Progenitor cell of endocrine pancreas (in vitro differentiated cells): ENCODE measurements at regions not wholly inside any gene's neighbourhood (a gene's known extent, or its start where the extent isn't known, plus 50 kb on each side); places are given as distances from the start of the nearest gene placed in this dataset.

Experiments used
- DNase-seq: peaks from one replicate; pipeline ENCODE4 v3.0.0; 2021; ENCODE audit warnings: low spot score; ENCODE audit not compliant: unreplicated experiment
- H3K27ac Mint-ChIP-seq: 2 replicates; pipeline ENCODE4 v1.8.0; 2021; ENCODE audit warnings: mild to moderate bottlenecking, moderate library complexity, mixed read lengths
- H3K27me3 Mint-ChIP-seq: 2 replicates; pipeline ENCODE4 v1.8.0; 2021; ENCODE audit warnings: mixed read lengths
- H3K36me3 Mint-ChIP-seq: 2 replicates; pipeline ENCODE4 v1.8.0; 2022; ENCODE audit warnings: mixed read lengths; ENCODE audit not compliant: insufficient read depth
- H3K4me1 Mint-ChIP-seq: 2 replicates; pipeline ENCODE4 v1.8.0; 2021; ENCODE audit warnings: low read depth, mixed read lengths
- H3K4me3 Mint-ChIP-seq: 2 replicates; pipeline ENCODE4 v1.8.0; 2021; ENCODE audit warnings: low read depth, mild to moderate bottlenecking, moderate library complexity, mixed read lengths
- H3K9me3 Mint-ChIP-seq: 2 replicates; pipeline ENCODE4 v1.8.0; 2021; ENCODE audit warnings: low read depth, mixed read lengths
- TF ChIP-seq, protein P1 (sequence below): fragments of 200-600 bp; sonication (generic); IDR thresholded peaks from one replicate; pipeline ENCODE4 v1.5.0; 2021; ENCODE audit warnings: antibody characterized with exemption, mild to moderate bottlenecking; ENCODE audit not compliant: unreplicated experiment

DNA sequence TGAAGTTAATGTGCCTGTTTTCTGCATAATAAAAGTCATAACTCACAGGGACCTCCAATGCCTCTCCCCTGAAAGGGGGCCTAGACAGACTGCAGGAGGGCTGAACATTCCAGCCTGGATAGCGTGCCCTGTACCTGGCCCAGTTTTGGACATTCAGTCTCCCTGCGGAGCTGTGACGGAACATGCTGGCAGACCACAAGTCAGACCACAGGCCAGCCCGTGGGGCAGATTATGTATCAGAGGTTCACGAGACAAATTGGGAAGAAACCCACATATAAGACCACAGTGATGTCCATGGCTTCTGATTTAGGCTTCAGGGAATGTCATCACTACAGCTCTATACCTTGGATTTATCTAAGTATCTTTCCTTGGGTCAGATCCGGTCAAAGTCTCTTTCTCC lies 151.5 kb upstream of the POU3F1 start:
- Mint-ChIP-seq H3K4me1 (no peaks in the 10 kb centered on the region), H3K36me3 (no peaks in the 10 kb centered on the region), H3K4me3 (no peak overlapping the region), H3K9me3 (peaks cover 3% of the 10 kb centered on the region), H3K27me3 (peaks cover 24% of the 10 kb centered on the region), H3K27ac (no peak overlapping the region)
- DNase-seq: no peak
- TF ChIP-seq, protein P1, sequence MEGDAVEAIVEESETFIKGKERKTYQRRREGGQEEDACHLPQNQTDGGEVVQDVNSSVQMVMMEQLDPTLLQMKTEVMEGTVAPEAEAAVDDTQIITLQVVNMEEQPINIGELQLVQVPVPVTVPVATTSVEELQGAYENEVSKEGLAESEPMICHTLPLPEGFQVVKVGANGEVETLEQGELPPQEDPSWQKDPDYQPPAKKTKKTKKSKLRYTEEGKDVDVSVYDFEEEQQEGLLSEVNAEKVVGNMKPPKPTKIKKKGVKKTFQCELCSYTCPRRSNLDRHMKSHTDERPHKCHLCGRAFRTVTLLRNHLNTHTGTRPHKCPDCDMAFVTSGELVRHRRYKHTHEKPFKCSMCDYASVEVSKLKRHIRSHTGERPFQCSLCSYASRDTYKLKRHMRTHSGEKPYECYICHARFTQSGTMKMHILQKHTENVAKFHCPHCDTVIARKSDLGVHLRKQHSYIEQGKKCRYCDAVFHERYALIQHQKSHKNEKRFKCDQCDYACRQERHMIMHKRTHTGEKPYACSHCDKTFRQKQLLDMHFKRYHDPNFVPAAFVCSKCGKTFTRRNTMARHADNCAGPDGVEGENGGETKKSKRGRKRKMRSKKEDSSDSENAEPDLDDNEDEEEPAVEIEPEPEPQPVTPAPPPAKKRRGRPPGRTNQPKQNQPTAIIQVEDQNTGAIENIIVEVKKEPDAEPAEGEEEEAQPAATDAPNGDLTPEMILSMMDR: no peak

DNA sequence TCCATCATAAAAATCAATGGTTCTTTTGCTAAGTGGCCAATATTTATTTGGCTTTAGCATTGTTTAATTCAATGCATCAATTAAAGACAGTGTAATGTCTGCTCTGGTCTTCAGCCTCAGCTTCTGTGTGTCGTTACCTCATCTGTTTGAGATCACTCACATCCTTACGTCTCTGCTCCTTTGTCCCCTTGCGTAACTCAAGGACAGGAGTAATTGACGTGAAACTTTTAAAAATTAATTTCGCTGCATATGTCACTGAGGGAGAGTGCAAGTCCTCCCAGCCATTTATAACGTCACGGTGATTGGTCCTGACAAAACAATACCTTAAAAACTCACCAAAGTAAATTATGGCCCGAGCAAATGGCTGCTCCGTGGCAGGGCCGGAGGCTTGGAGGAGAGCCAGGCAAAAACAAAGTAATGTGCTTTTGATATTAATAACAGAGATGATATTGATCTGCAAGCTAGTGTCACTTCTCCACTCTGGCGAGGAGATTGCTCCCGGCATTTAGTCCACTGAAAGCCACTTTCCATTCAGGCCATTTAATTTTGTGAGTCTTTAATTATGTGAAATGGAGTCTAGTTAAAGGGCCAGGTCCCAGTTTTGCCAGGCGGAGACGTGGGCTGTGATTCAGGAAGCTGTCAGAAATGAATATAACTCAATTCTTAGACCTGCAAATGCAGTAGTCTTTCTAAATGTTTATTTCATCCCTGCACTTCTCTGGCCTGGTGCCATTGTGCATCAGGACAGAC lies 150.9 kb upstream of the POU3F1 start:
- DNase-seq: no peak
- Mint-ChIP-seq H3K4me3 (no peak overlapping the region), H3K9me3 (peaks cover 3% of the 10 kb centered on the region), H3K27me3 (peaks cover 30% of the 10 kb centered on the region), H3K36me3 (no peaks in the 10 kb centered on the region), H3K4me1 (no peaks in the 10 kb centered on the region), H3K27ac (no peak overlapping the region)
- TF ChIP-seq, protein P1: no peak

DNA sequence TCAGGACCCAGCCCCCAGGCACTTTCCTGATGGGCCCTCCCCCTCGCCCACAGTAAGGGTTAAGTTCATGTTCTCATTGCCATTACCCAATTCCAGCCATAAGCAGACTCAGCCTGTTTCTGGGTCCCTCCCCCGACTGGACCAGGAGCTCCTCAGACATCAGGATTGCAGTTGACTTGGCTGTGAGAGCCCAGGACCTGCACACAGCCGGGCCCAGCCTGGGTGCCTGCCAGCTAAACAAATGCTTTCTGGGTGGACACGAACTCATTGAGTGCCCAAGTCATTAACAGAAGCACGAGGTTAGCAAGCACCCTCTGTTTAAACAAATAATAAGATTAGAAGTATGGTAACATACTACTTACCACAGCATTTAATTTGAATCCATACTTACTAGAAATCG lies 147.9 kb upstream of the POU3F1 start:
- Mint-ChIP-seq H3K4me1 (no peaks in the 10 kb centered on the region), H3K4me3 (no peak overlapping the region), H3K9me3 (no peaks in the 10 kb centered on the region), H3K27me3 (peaks cover 32% of the 10 kb centered on the region), H3K36me3 (no peaks in the 10 kb centered on the region), H3K27ac (no peak overlapping the region)
- TF ChIP-seq, protein P1: no peak
- DNase-seq: no peak

DNA sequence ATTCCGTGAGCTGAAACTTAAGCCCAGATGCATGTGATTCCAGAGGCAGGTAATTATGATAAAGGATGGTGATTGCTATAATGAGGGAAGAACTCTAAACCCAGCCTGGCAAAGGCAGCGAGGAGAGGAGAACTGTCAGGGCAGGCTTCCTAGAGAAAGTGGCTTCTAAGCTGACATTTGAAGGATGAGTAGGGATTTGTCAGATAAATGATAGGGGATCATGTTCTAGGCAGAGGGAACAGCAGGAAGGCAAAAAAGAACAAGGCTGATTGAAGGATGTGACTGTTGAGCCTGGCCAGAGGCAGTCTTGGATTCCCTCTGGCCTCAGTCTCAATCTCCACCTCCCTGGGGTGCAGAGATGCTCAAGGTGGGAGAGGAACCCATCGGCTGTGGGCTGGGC lies 146.4 kb upstream of the POU3F1 start:
- H3K36me3 Mint-ChIP-seq: no peaks in the 10 kb centered on the region
- TF ChIP-seq, protein P1: no peak
- no peak for DNase-seq
- H3K4me1 Mint-ChIP-seq: no peaks in the 10 kb centered on the region
- H3K27ac Mint-ChIP-seq: no peak overlapping the region
- no peak overlapping the region for H3K4me3 Mint-ChIP-seq
- H3K27me3 Mint-ChIP-seq: peaks cover 35% of the 10 kb centered on the region
- no peaks in the 10 kb centered on the region for H3K9me3 Mint-ChIP-seq

DNA sequence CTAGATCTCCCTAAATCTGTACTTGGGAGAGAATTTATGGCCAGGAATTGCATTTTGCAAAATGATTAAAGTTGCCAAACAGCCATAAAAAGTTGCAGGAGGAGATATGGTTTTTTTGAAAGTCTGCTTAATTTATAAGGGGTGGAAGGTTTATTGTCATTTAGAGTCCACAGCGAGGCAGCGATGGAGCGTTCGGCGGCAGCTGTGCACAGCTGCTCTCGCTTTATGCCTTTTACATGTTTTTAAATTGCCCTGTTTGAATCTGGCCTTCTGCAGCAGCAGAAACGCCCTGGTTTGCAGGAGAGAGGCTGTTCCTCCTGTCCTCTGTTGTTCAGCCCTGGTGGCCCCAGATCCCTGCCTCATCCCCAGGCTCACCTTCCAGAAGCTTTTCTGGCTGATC lies 144.9 kb upstream of the POU3F1 start:
- no peaks in the 10 kb centered on the region for H3K36me3 Mint-ChIP-seq
- no peak overlapping the region for H3K27ac Mint-ChIP-seq
- no peaks in the 10 kb centered on the region for H3K9me3 Mint-ChIP-seq
- H3K27me3 Mint-ChIP-seq: peaks cover 42% of the 10 kb centered on the region
- no peaks in the 10 kb centered on the region for H3K4me1 Mint-ChIP-seq
- TF ChIP-seq, protein P1: no peak
- no peak for DNase-seq
- no peak overlapping the region for H3K4me3 Mint-ChIP-seq
